SJCRH30 (cell line): ENCODE measurements at regions not wholly inside any gene's neighbourhood (a gene's known extent, or its start where the extent isn't known, plus 50 kb on each side); places are given as distances from the start of the nearest gene placed in this dataset.
"Not testable (repeated sequence)": the region's sequence is repeated elsewhere in the genome, so short reads cannot be mapped to it uniquely, and the experiment has no call there.

Experiments used
- DNase-seq, 2 experiments: peaks; one replicate each; pipeline ENCODE4 v3.0.0-alpha.2; 2015 to 2020
- H3K27ac ChIP-seq: fragments of 250-450 bp; sonication (Bioruptor Pico); 2 replicates; pipeline ENCODE4 v1.5.1; 2020; ENCODE audit warnings: mild to moderate bottlenecking, moderate library complexity
- H3K27me3 ChIP-seq: fragments of 250-450 bp; sonication (Bioruptor Pico); 2 replicates; pipeline ENCODE4 v1.5.1; 2020; ENCODE audit warnings: mild to moderate bottlenecking, moderate library complexity
- H3K36me3 ChIP-seq: fragments of 250-450 bp; sonication (Bioruptor Pico); 2 replicates; pipeline ENCODE4 v1.5.1; 2020; ENCODE audit warnings: mild to moderate bottlenecking, moderate library complexity
- H3K4me1 ChIP-seq: fragments of 250-450 bp; sonication (Bioruptor Pico); 2 replicates; pipeline ENCODE4 v1.5.1; 2020; ENCODE audit warnings: mild to moderate bottlenecking, moderate library complexity
- H3K4me3 ChIP-seq: fragments of 250-450 bp; sonication (Bioruptor Pico); 2 replicates; pipeline ENCODE4 v1.5.1; 2020; ENCODE audit warnings: mild to moderate bottlenecking, moderate library complexity
- H3K9me3 ChIP-seq: fragments of 250-450 bp; sonication (Bioruptor Pico); replicated peaks from 2 replicates; pipeline ENCODE4 v1.5.1; 2020; ENCODE audit warnings: mild to moderate bottlenecking, moderate library complexity

- Histone ChIP-seq H3K4me3 (no peak overlapping the region), H3K9me3 (no peaks in the 10 kb centered on the region), H3K36me3 (no peaks in the 10 kb centered on the region), H3K27me3 (no peaks in the 10 kb centered on the region), H3K27ac (no peak overlapping the region), H3K4me1 (peaks cover 15% of the 10 kb centered on the region; the same call in 1 of the 2 replicates)
- DNase-seq, result no peak
These were observed 306.0 kb downstream of the MYCN start for GRCh38 chr2:16246281-16246850.

DNA sequence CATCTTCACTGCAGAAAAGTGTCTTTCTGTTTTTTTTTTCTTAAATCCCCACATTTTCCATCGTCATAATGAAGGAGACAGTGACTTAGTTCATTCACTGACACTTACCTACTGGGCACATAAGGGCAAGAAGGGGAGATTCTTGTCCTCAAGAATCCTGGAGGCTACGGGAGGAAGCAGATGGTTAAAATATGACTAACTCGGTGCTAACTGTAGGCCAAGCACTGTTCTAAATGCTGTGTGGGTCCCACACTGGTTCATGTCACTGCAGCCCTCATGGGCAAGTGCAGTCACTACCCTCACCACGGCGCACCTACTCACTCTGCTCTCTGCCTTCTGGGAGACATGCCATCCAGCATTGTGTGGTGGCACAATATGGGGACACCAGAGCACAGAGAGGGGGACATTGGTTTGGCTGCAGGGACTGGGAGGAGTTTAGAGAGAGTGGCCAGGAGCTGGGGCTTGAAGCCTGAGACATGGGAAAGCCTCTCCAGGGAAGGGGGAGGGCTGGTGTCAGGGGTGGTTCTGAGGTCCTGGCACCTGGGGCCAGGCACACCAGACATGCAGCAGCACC, 305.2 kb downstream of the MYCN start:
- Histone ChIP-seq H3K9me3 (no peaks in the 10 kb centered on the region), H3K27ac (no peak overlapping the region), H3K4me1 (peaks cover 9% of the 10 kb centered on the region; the same call in 1 of the 2 replicates), H3K27me3 (no peaks in the 10 kb centered on the region), H3K36me3 (no peaks in the 10 kb centered on the region), H3K4me3 (no peak overlapping the region)
- no peak for DNase-seq

- no peak overlapping the region for H3K4me3 ChIP-seq
- DNase-seq, result no peak
- no peaks in the 10 kb centered on the region for H3K9me3 ChIP-seq
- peaks cover 9% of the 10 kb centered on the region; the same call in 1 of the 2 replicates for H3K4me1 ChIP-seq
- H3K27ac ChIP-seq, result no peak overlapping the region
- H3K27me3 ChIP-seq, result no peaks in the 10 kb centered on the region
- no peaks in the 10 kb centered on the region for H3K36me3 ChIP-seq
These were observed 304.6 kb downstream of the MYCN start for GRCh38 chr2:16244966-16245320.

DNA sequence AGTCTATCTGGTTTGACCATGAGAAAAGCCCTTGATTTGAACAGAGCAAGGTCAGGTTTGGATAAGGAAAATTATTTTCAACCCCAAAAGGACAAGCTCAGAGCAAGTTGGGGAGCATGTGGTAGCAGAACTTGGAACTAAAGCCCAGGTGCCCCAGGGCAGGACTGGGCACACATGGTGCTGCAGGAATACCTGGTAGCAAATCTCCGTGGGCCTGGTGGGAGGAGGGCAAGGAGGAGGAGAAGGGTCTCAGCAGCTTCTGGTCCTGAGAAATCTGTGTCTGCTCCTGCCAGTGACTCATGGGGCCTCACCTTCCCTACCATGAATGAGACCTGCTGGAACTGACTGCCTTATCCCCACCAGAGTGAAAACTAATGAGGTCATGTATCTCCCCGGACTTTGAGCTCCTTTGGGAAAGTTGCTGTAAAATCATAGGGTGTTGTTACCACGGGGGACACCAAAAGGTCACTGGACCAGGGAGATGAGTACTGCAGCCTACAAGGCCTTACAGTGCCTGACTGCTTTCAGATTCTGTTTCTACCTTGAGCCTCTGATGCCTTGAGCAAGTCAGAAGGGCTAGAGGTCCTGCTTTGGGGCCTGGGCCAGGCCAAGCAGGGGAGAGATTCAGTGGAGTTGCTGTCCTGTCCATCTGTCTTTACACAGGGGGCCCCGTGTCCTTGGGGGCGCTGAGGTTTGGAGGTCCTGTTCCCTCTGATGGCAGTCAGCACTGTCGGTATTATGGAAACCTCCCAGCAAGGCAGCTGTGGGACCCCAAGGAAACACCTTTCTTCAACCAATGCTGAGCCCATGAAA, 304.0 kb downstream of the MYCN start:
- no peak for DNase-seq

GRCh38 chr2:16243411-16243996, 303.2 kb downstream of the MYCN start:
- H3K4me1 ChIP-seq, result peaks cover 9% of the 10 kb centered on the region; the same call in 1 of the 2 replicates
- no peaks in the 10 kb centered on the region for H3K27me3 ChIP-seq
- H3K4me3 ChIP-seq, result no peak overlapping the region
- no peak for DNase-seq
- no peak overlapping the region for H3K27ac ChIP-seq
- no peaks in the 10 kb centered on the region for H3K9me3 ChIP-seq
- H3K36me3 ChIP-seq, result no peaks in the 10 kb centered on the region

More for the DNA sequence above, 304.0 kb downstream of the MYCN start:
- no peak overlapping the region for H3K4me3 ChIP-seq
- H3K9me3 ChIP-seq, result no peaks in the 10 kb centered on the region
- H3K27me3 ChIP-seq, result no peaks in the 10 kb centered on the region
- H3K4me1 ChIP-seq, result peaks cover 9% of the 10 kb centered on the region; the same call in 1 of the 2 replicates
- no peak overlapping the region for H3K27ac ChIP-seq
- no peaks in the 10 kb centered on the region for H3K36me3 ChIP-seq

GRCh38 chr2:16242906-16243305, 302.6 kb downstream of the MYCN start:
- DNase-seq, result peak in 1 of 2 experiments; percentile 63
- no peaks in the 10 kb centered on the region for H3K9me3 ChIP-seq

GRCh38 chr2:16241166-16242160, 301.1 kb downstream of the MYCN start:
- Histone ChIP-seq H3K27me3 (no peaks in the 10 kb centered on the region), H3K36me3 (no peaks in the 10 kb centered on the region), H3K4me1 (peaks cover 9% of the 10 kb centered on the region; the same call in 1 of the 2 replicates), H3K9me3 (no peaks in the 10 kb centered on the region), H3K27ac (no peak overlapping the region), H3K4me3 (no peak overlapping the region)
- DNase-seq, result no peak

More at GRCh38 chr2:16242906-16243305, 302.6 kb downstream of the MYCN start:
- Histone ChIP-seq H3K4me1 (peaks cover 9% of the 10 kb centered on the region; the same call in 1 of the 2 replicates), H3K27me3 (no peaks in the 10 kb centered on the region), H3K27ac (no peak overlapping the region), H3K36me3 (no peaks in the 10 kb centered on the region), H3K4me3 (no peak overlapping the region)

DNA sequence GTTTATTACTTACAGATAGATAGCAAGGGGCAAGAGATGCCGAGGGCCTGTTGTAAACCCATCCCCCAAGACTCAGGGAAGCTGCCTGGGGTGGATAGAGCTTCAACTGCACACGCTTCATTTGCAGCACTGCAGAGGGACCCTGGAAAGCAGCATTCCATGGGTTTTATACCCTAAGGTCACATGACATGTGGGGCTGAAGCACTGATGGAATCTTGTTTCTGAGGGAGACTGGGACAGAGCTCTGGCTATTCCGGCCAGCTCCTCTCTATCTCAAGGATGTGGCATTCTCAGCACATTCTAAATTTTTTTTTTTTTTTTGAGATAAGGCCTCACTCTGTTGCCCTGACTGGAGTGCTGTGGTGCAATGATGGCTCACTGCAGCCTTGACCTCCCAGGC, 300.1 kb downstream of the MYCN start:
- no peak for DNase-seq
- no peaks in the 10 kb centered on the region for H3K36me3 ChIP-seq
- no peak overlapping the region for H3K27ac ChIP-seq
- no peak overlapping the region for H3K4me3 ChIP-seq
- H3K9me3 ChIP-seq, result 0 out of 2 replicates have a peak, but pooled peaks cover 2% of the 10 kb centered on the region
- peaks cover 12% of the 10 kb centered on the region; the same call in 1 of the 2 replicates for H3K4me1 ChIP-seq
- H3K27me3 ChIP-seq, result no peaks in the 10 kb centered on the region

- no peak for DNase-seq
These were observed 299.0 kb downstream of the MYCN start for GRCh38 chr2:16239296-16239850.

GRCh38 chr2:16238786-16239185, 298.4 kb downstream of the MYCN start:
- Histone ChIP-seq H3K4me1 (peaks cover 12% of the 10 kb centered on the region; the same call in 1 of the 2 replicates), H3K4me3 (no peak overlapping the region), H3K9me3 (0 out of 2 replicates have a peak, but pooled peaks cover 2% of the 10 kb centered on the region), H3K27me3 (no peaks in the 10 kb centered on the region), H3K27ac (no peak overlapping the region), H3K36me3 (no peaks in the 10 kb centered on the region)
- no peak for DNase-seq

More at GRCh38 chr2:16239296-16239850, 299.0 kb downstream of the MYCN start:
- no peak overlapping the region for H3K4me3 ChIP-seq
- 0 out of 2 replicates have a peak, but pooled peaks cover 2% of the 10 kb centered on the region for H3K9me3 ChIP-seq
- H3K36me3 ChIP-seq, result no peaks in the 10 kb centered on the region
- H3K27me3 ChIP-seq, result no peaks in the 10 kb centered on the region
- peaks cover 12% of the 10 kb centered on the region; the same call in 1 of the 2 replicates for H3K4me1 ChIP-seq
- H3K27ac ChIP-seq, result no peak overlapping the region

- Histone ChIP-seq H3K4me3 (no peak overlapping the region), H3K4me1 (peaks cover 10% of the 10 kb centered on the region; the same call in 1 of the 2 replicates), H3K9me3 (0 out of 2 replicates have a peak, but pooled peaks cover 2% of the 10 kb centered on the region), H3K27ac (no peak overlapping the region), H3K27me3 (no peaks in the 10 kb centered on the region), H3K36me3 (no peaks in the 10 kb centered on the region)
- DNase-seq, result no peak
These were observed 297.8 kb downstream of the MYCN start for GRCh38 chr2:16238001-16238761.

GRCh38 chr2:16235747-16236146, 295.4 kb downstream of the MYCN start:
- H3K27ac ChIP-seq, result no peak overlapping the region
- no peak for DNase-seq
- H3K27me3 ChIP-seq, result no peaks in the 10 kb centered on the region

GRCh38 chr2:16235291-16235690, 294.9 kb downstream of the MYCN start:
- not testable (repeated sequence) for H3K4me1 ChIP-seq, H3K36me3 ChIP-seq, H3K27me3 ChIP-seq, H3K9me3 ChIP-seq, H3K4me3 ChIP-seq, DNase-seq, H3K27ac ChIP-seq

More at GRCh38 chr2:16235747-16236146, 295.4 kb downstream of the MYCN start:
- no peaks in the 10 kb centered on the region for H3K36me3 ChIP-seq
- H3K9me3 ChIP-seq, result 0 out of 2 replicates have a peak, but pooled peaks cover 2% of the 10 kb centered on the region
- H3K4me1 ChIP-seq, result peaks cover 3% of the 10 kb centered on the region; the same call in 1 of the 2 replicates
- no peak overlapping the region for H3K4me3 ChIP-seq
